ENCODE measurements at regions not wholly inside any gene's neighbourhood (a gene's known extent, or its start where the extent isn't known, plus 50 kb on each side); places are given as distances from the start of the nearest gene placed in this dataset.

- DNase-seq (ENCODE audit: extremely low spot score), result no peak
- ChIA-PET CTCF (no interaction called here), POLR2A (no interaction called here)
- no peak for TF ChIP-seq CTCF (IDR thresholded peaks at IDR 0.05; ENCODE audit: control extremely low read depth, extremely low read depth, low read depth, missing control alignments)
Measured at GRCh38 chr7:41524876-41525275, 178.0 kb downstream of the INHBA start.

DNA sequence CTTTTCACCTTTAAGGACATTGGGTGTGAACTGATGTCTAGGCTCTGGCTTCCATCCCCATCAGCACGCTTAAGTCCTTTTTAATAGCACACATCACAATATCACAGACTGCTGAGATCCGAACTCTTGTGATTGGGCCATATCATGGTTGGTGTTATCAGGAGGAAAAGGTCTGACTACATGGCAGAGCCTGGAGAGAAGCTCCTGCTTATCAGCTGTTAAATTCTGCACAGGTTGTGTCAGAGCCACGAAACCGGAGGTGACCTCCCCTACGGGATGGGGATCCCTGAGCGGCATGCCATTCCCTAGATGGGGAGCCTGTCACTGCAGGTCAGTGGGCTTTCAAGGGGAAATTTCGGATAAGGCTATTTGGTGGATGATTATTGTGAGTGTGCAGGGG is 182.4 kb downstream of the INHBA start:
- POLR2A ChIA-PET, result no interaction called here
- CTCF ChIA-PET, result no interaction called here
- DNase-seq (ENCODE audit: extremely low spot score), result no peak
- TF ChIP-seq CTCF (IDR thresholded peaks at IDR 0.05; ENCODE audit: control extremely low read depth, extremely low read depth, low read depth, missing control alignments), result no peak

DNA sequence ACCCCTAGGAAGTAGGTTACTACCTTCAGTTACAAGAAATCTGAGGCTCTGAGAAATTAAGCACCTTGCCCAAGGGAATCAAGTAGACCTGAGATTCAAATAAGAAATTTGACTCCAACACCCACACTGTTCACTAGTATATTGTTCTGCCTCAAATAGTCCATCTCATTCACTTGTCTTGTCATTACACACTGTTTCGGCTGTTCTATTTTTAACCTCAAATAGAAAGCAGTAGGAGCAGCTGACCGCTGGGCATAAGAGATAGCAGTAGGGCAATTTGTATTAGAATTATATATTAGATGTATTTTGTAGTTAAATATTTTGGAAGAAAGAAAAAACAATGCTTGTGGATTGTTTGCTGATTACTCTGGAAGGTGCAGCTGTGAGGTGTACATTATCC is 185.1 kb downstream of the INHBA start:
- POLR2A ChIA-PET, result no interaction called here
- no peak for DNase-seq (ENCODE audit: extremely low spot score)
- no peak for TF ChIP-seq CTCF (IDR thresholded peaks at IDR 0.05; ENCODE audit: control extremely low read depth, extremely low read depth, low read depth, missing control alignments)
- CTCF ChIA-PET, result no interaction called here

GRCh38 chr7:41508755-41509154 is 194.1 kb downstream of the INHBA start:
- CTCF ChIA-PET, result interaction anchor here (0.7 kb wide), 1 partner anchor 13 kb away, joined by 3 read pairs; no protein-coding TSS in a partner anchor

GRCh38 chr7:41507686-41508268 is 195.1 kb downstream of the INHBA start:
- CTCF ChIA-PET, result no interaction called here
- DNase-seq (ENCODE audit: extremely low spot score), result no peak
- no peak for TF ChIP-seq CTCF (IDR thresholded peaks at IDR 0.05; ENCODE audit: control extremely low read depth, extremely low read depth, low read depth, missing control alignments)
- POLR2A ChIA-PET, result no interaction called here

More at GRCh38 chr7:41508755-41509154, 194.1 kb downstream of the INHBA start:
- no peak for DNase-seq (ENCODE audit: extremely low spot score)
- POLR2A ChIA-PET, result no interaction called here
- TF ChIP-seq CTCF (IDR thresholded peaks at IDR 0.05; ENCODE audit: control extremely low read depth, extremely low read depth, low read depth, missing control alignments), result no peak

- no peak for DNase-seq (ENCODE audit: extremely low spot score)
- CTCF ChIA-PET, result interaction anchor here (1.0 to 1.4 kb wide), 2 partner anchors 17 to 54 kb away, joined by 3 read pairs; no protein-coding TSS in a partner anchor
- no peak for TF ChIP-seq CTCF (IDR thresholded peaks at IDR 0.05; ENCODE audit: control extremely low read depth, extremely low read depth, low read depth, missing control alignments)
- POLR2A ChIA-PET, result no interaction called here
Measured at GRCh38 chr7:41504214-41504980, 198.5 kb downstream of the INHBA start.

Data from GM10248 (cell line).